ENCODE measurements at regions not wholly inside any gene's neighbourhood (a gene's known extent, or its start where the extent isn't known, plus 50 kb on each side); places are given as distances from the start of the nearest gene placed in this dataset.

DNA sequence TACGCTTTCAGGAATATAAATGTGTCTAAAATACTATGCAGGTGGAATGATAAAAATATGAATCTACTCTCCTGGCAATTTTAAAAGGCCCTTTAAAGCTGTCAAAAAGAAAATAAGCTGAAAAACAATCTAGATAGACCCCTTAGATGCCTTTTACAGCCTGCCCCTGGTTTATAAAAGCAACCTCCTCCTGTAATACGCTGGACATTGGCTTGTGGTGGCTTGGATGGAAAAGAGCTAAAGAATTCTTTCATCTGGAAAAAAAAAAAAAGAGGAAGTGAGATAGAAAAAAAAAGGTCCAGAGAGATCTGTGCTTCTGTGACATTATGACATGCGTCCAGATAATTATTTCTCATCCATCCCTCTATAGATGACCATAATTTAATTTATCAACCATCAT lies 115.9 kb upstream of the NRSN1 start:
- intact Hi-C loops (cut with DNase I), result no loop called here

DNA sequence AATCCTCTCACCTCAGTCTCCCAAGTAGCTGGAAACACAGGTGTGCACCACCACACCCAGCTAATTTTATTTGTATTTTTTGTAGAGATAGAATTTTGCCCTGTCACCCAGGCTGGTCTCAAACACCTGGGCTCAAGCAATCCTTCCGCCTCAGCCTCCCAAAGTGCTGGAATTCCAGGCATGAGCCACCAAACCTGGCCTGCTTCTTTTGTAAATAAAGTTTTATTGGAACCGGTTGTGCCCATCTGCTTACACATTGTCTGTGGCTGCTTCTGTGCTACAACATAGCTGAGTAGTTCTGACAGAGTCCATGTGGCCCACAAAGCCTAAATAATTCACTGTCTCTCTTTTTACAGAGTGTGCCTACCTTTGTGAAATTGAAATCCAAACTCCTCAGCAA lies 109.7 kb upstream of the NRSN1 start:
- intact Hi-C loops (cut with DNase I), result no loop called here
- Histone ChIP-seq H3K36me3 (no peaks in the 10 kb centered on the region), H3K9me3 (no peaks in the 10 kb centered on the region), H3K4me1 (no peaks in the 10 kb centered on the region), H3K27ac (no peak overlapping the region), H3K4me3 (no peak overlapping the region), H3K27me3 (no peaks in the 10 kb centered on the region)
- DNase-seq (ENCODE audit: low spot score in 2 of 2), result no peak
- TF ChIP-seq, protein P1, sequence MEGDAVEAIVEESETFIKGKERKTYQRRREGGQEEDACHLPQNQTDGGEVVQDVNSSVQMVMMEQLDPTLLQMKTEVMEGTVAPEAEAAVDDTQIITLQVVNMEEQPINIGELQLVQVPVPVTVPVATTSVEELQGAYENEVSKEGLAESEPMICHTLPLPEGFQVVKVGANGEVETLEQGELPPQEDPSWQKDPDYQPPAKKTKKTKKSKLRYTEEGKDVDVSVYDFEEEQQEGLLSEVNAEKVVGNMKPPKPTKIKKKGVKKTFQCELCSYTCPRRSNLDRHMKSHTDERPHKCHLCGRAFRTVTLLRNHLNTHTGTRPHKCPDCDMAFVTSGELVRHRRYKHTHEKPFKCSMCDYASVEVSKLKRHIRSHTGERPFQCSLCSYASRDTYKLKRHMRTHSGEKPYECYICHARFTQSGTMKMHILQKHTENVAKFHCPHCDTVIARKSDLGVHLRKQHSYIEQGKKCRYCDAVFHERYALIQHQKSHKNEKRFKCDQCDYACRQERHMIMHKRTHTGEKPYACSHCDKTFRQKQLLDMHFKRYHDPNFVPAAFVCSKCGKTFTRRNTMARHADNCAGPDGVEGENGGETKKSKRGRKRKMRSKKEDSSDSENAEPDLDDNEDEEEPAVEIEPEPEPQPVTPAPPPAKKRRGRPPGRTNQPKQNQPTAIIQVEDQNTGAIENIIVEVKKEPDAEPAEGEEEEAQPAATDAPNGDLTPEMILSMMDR (IDR thresholded peaks at IDR 0.05), result no peak

More for the DNA sequence above, 115.9 kb upstream of the NRSN1 start:
- H3K36me3 ChIP-seq, result no peaks in the 10 kb centered on the region
- DNase-seq (ENCODE audit: low spot score in 2 of 2), result no peak
- H3K4me1 ChIP-seq, result no peaks in the 10 kb centered on the region
- no peaks in the 10 kb centered on the region for H3K9me3 ChIP-seq
- no peaks in the 10 kb centered on the region for H3K27me3 ChIP-seq
- H3K27ac ChIP-seq, result no peak overlapping the region
- no peak overlapping the region for H3K4me3 ChIP-seq
- TF ChIP-seq, protein P1 (IDR thresholded peaks at IDR 0.05), result no peak

DNA sequence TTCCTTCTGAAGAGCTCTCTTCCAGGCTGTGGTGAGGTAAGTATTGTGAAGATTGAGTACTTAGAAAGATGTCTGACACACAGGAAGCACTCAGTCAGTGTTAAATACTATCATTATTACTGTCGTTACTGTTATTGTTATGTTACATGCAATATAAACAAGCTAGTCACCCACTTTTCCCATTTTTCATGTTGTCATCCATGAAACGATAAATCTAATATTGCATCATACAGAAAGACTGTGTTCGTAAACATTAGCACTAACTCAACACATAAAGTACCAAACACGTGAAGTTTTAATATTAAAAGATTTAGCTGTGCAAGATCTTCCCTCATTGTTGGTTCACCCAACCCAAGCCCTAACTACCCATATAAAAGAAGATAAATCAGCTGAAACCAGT lies 109.2 kb upstream of the NRSN1 start:
- Histone ChIP-seq H3K4me1 (no peaks in the 10 kb centered on the region), H3K27me3 (no peaks in the 10 kb centered on the region), H3K4me3 (no peak overlapping the region), H3K27ac (no peak overlapping the region), H3K36me3 (no peaks in the 10 kb centered on the region), H3K9me3 (no peaks in the 10 kb centered on the region)
- DNase-seq (ENCODE audit: low spot score in 2 of 2), result no peak
- intact Hi-C loops (cut with DNase I), result no loop called here
- TF ChIP-seq, protein P1 (IDR thresholded peaks at IDR 0.05), result no peak

DNA sequence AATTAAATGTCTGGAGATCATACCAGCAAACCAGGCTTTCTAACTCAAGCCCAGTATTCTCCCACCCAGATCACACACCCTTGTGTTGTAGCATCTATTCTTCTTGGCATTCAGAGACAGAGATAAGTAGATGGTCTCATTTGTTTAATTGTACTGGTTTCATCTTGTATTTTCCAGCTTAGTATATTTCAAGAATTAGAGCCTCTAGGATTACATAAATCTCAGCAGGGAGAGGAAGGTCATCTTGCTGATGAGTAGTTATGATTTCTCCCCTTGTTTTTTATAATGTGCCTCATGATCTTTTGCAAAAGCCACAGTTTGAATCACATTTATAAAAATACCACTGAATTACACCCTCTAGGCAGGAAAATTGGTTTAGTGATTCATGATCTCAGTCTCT lies 106.6 kb upstream of the NRSN1 start:
- Histone ChIP-seq H3K27me3 (no peaks in the 10 kb centered on the region), H3K9me3 (no peaks in the 10 kb centered on the region), H3K27ac (no peak overlapping the region), H3K36me3 (no peaks in the 10 kb centered on the region), H3K4me1 (no peaks in the 10 kb centered on the region), H3K4me3 (no peak overlapping the region)
- no peak for DNase-seq (ENCODE audit: low spot score in 2 of 2)
- TF ChIP-seq, protein P1 (IDR thresholded peaks at IDR 0.05), result no peak
- intact Hi-C loops (cut with DNase I), result no loop called here

DNA sequence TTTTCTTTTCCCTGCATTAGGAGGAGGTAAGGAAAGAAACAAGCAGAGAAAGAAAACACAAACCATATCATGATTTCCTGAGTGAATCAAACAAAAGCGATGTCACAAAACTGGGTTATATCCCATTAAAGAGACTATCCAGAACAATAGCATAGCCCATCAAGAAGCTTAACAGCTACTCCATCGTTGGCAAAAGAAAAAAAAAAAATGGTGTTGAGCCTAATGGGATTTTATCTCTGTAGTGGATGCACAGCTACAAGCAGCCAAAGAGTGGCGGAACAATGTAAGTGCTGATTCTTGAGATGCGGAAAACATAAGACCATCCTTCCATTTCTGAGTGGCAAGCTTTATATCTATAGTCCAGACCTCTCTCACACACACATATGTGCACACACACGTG lies 106.2 kb upstream of the NRSN1 start:
- intact Hi-C loops (cut with DNase I), result no loop called here
- no peak overlapping the region for H3K27ac ChIP-seq
- no peaks in the 10 kb centered on the region for H3K4me1 ChIP-seq
- H3K4me3 ChIP-seq, result no peak overlapping the region
- H3K36me3 ChIP-seq, result no peaks in the 10 kb centered on the region
- H3K27me3 ChIP-seq, result no peaks in the 10 kb centered on the region
- DNase-seq (ENCODE audit: low spot score in 2 of 2), result no peak
- H3K9me3 ChIP-seq, result no peaks in the 10 kb centered on the region
- TF ChIP-seq, protein P1 (IDR thresholded peaks at IDR 0.05), result no peak

DNA sequence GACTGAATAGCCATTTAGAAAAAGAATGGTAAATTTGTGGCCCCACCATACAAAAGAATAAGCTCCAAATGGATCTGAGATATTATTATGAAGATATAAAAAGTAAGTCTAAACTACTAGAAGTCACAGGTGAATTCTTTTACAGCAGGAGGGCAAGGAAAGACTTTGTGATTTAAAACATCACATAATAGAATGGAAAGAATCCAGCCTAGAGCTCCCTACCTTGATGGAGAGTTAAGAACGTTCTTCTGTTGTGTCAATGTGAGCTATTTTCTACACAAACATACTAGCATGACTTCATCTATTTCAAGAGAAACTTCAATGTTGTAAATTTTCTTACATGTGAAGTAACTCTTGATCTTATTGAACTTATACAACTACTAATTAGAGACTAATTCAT lies 100.0 kb upstream of the NRSN1 start:
- intact Hi-C loops (cut with DNase I), result no loop called here

More for the DNA sequence above, 100.0 kb upstream of the NRSN1 start:
- Histone ChIP-seq H3K36me3 (no peaks in the 10 kb centered on the region), H3K4me3 (no peak overlapping the region), H3K9me3 (peaks cover 0 to 8% of the 10 kb centered on the region in 2 donors), H3K27me3 (no peaks in the 10 kb centered on the region), H3K4me1 (no peaks in the 10 kb centered on the region), H3K27ac (no peak overlapping the region)
- DNase-seq (ENCODE audit: low spot score in 2 of 2), result no peak
- TF ChIP-seq, protein P1 (IDR thresholded peaks at IDR 0.05), result no peak
